ENCODE measurements at regions not wholly inside any gene's neighbourhood (a gene's known extent, or its start where the extent isn't known, plus 50 kb on each side); places are given as distances from the start of the nearest gene placed in this dataset.

DNA sequence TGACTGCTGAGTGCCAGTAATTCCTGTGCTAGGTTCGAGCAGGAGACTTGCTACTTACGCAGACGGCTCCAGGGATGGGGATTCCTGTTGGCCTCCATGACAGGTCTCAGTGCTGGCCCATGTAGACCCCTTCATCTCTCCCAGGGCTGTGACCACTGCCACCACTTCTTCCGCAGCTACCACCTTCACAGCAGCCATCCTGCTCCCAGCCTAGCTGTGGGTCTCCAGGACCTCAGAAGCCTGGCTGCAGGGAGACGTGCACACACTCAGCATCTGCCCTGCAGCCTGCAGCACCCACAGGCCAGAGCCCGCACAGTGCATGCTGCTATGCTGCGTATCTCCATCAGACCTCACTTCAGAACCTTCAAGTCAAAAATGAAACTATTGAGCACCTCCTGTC lies 1503.9 kb downstream of the BRD1 start:
- TF ChIP-seq, protein P1, sequence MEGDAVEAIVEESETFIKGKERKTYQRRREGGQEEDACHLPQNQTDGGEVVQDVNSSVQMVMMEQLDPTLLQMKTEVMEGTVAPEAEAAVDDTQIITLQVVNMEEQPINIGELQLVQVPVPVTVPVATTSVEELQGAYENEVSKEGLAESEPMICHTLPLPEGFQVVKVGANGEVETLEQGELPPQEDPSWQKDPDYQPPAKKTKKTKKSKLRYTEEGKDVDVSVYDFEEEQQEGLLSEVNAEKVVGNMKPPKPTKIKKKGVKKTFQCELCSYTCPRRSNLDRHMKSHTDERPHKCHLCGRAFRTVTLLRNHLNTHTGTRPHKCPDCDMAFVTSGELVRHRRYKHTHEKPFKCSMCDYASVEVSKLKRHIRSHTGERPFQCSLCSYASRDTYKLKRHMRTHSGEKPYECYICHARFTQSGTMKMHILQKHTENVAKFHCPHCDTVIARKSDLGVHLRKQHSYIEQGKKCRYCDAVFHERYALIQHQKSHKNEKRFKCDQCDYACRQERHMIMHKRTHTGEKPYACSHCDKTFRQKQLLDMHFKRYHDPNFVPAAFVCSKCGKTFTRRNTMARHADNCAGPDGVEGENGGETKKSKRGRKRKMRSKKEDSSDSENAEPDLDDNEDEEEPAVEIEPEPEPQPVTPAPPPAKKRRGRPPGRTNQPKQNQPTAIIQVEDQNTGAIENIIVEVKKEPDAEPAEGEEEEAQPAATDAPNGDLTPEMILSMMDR (conservative IDR thresholded peaks at IDR 0.05; ENCODE audit: low read depth, low read length) = no peak
- TF ChIP-seq ELK1 (IDR thresholded peaks at IDR 0.05; ENCODE audit: borderline replicate concordance, low read depth, low read length) = no peak

Data from IMR-90 (cell line).